DMS53 treated with DMSO at 0.1 percent for 48 hours (cell line): ENCODE measurements at regions not wholly inside any gene's neighbourhood (a gene's known extent, or its start where the extent isn't known, plus 50 kb on each side); places are given as distances from the start of the nearest gene placed in this dataset.
"Not testable (repeated sequence)": the region's sequence is repeated elsewhere in the genome, so short reads cannot be mapped to it uniquely, and the experiment has no call there.

ENCODE experiments used
- DNase-seq: peaks from one replicate; lab custom pipeline; 2025; ENCODE audit not compliant: unreplicated experiment; lab: John Stamatoyannopoulos, UW

DNA sequence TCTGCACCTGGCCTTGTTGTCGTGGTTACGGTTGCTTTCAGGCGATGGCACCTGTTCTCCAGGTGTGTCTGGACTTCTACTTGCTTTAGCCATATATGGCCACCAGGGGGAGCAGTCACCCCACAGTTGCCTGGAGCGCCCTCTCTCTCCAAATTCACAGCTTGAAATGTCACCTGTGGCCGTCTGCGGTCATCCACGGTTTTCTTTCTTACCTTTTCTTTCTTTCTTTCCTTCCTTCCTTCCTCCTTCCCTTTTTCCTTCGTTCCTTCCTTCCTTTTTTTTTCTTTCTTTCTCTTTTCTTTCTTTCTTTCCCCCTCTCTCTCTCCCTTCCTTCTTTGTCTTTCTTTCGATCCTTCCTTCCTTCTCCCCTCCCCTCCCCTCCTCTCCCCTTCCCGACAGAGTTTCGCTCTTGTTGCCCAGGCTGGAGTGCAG, 150.5 kb upstream of the VKORC1L1 start:
- DNase-seq = peak; percentile 93

DNA sequence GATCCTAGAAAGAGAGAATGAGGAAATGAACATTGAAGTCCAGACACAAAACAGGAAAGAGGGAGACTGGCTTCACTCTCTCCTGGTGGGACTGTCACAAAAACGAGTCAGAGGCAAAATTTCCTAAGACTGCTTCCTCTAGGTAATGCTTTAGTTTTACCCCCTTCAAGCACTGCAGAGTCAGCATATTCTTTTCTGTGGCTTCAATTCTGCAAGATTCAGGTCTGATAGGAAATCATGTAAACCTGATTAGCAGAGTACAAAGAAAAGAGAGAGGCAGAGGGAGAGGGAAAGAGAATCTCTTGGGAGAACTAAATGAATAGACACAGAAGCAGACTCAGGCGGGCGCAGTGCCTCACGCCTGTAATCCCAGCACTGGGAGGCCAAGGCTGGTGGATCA, 145.7 kb upstream of the VKORC1L1 start:
- DNase-seq = not testable (repeated sequence)

DNA sequence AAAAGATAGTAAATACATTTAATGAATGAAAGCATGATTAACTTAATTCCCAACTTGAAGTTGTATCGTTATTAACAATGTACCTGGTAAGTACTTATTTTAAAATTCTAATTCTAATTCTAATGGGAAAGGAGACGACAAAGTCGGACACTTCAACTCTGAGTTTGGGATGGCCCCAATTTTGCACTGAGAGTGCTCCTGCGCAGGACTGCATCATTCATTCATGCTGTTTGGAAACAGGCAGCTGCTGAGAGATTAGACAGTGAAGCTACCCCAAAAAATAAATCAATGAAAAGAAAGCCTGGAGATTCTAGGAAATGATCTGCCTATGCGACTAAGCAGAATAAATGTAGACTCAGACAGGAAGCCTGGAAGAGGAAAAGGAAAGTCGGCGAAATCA, 141.7 kb upstream of the VKORC1L1 start:
- no peak for DNase-seq

DNA sequence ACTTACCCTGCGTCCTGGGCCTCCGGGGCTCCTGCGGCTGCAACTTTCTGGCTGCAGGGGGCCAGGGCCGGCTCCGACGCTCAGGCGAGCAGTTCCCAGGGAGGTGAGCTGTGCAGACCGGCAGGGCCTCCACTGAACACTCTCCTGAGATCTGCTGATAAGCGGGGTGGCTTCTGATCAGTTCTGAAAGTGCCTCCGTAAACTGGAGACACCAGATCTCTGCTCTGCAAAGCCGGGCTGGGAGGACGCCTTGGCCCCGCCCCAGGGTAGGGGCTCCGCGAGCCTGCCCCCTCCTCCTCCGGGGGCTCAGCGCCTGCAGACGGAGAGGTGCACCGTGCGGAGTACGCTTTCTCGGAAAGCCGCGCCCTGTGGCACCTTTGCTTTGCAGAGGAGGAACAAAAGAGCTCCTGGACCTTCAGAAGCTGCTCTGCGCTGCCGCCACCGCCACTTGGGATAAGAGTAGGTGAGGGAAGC, 141.3 kb upstream of the VKORC1L1 start:
- DNase-seq = no peak

DNA sequence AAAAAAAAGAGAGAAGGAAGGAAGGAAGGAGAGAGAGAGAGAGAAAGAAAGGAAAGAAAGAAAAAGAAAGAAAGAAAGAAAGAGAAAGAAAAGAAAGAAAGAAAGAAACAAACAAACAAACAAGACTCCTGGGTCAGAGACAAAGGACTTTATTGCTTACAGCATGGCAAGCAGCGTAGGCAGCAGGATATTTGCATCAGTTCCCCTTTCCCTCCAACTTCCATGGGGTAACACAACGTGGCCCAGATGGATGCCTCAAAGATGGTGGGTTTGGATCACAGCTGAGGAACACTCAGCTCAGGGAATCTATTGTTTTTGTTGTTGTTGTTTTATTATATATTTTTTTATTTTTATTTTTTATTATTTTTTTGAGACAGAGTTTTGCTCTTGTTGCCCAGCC, 128.5 kb upstream of the VKORC1L1 start:
- DNase-seq = no peak

DNA sequence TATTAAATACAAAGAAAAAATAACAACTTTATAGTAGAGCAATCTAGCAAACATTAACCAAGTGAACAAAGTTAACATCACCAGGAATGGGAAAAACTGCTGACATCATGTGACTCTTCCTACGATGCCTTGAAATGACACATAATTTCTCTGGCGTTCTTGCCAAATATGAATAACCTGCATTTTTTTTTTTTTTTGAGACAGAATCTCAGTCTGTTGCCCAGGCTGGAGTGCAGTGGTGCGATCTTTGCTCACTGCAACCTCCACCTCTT, 126.5 kb upstream of the VKORC1L1 start:
- no peak for DNase-seq

DNA sequence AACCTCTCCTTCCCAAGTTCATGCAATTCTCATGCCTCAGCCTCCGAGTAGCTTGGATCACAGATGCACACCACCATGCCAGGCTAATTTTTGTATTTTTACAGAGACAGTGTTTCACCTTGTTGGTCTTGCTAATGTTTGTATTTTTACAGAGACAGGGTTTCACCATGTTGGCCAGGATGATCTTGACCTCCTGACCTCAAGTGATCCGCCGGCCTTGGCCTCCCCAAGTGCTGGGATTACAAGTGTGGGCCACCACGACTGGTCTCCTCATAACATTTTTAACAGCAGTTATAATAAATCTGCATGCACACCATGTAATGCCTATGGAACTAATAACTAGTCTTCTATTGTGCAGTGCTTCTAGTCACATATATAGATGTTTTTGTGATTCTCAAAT, 123.8 kb upstream of the VKORC1L1 start:
- DNase-seq = no peak

DNA sequence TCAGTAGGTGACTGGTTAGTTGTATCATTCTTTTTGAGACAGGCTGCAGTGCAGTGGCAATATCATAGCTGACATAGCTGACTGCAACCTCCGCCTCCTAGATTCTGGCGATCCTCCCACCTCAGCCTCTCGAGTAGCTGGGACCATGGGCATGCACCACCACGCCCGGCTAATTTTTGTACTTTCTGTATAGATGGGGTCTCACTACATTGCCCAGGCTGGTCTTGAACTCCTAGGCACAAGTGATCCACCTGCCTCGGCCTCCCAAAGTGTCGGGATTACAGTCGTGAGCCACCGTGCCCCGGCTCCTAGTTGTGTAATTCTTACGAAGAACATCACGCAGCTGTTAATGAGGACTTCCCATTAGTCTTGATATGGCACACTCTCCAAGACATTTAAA, 123.4 kb upstream of the VKORC1L1 start:
- DNase-seq = no peak

DNA sequence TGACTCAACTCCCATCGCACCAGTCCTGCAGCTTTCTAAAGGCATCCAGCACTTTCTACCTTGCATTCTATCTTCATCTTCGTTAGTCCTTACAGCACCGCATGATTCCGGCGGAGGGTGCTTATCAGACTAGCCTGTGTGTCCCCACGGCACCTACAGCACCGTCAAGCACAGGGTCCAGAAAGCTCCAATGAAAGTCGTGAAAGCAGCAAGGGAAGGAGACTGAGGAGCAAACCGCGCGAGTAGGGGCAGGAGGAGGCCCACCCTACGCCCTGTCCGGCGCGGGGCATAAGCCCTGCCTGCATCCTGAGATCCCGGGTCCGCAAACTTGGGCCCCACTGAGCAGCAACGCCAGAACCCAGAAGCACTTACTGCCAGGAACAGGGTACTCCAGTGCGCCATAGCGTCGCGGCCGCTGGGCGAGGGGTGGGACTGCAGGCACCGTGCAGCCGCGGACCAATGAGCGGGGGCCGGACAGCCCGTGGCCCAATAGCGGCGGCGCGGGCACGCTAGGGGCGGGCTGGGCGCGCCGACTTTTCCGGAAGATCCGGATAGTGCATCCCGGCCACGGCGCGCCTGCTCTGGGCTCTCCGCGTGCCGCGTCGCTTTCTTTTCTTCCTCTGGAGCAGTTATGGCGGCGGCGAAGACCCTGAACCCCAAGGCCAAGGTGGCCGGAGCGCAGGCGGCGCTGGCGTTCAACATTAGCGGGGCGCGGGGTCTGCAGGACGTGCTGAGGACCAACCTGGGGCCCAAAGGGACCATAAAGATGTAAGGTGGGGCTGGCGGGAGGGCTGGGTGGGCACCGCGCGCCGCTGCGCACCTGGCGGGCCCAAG, 122.1 kb upstream of the VKORC1L1 start:
- DNase-seq = peak; percentile 93

DNA sequence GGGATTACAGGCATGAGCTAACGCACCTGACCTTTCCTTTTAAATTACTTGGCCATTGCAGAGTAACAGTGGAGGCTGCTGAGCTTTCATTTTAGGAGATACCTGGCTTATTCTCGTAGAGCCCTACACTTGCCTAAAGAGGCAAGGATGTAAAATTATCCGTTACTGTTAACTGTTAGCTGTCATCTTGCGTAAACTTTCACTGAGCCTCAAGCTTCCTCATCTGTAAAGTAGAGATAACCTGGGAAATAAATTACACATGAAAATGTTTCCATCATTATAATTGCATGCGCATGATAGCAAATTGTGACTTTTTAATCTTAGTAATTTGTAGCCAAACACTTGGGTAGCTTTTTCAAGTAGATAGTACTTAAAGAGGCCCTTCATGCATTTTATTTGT, 118.8 kb upstream of the VKORC1L1 start:
- DNase-seq = not testable (repeated sequence)

DNA sequence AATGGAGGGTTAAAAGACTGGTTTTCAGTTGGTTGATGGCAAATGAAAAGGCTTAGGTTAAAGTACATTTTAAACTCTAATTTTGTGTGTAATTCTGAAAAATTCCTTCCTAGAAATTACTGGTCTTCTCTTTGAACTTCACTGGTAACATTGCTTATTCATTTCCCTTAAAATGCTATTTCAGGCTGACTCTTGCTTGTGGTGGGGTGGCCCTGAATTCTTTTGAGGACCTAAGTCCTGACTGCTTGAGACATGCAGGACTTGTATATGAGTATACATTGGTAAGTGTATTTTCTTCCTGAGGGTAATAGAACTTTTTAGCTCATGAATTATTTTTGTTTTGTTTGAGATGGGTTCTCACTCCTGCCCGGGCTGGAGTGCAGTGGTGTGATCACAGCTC, 113.9 kb upstream of the VKORC1L1 start:
- not testable (repeated sequence) for DNase-seq

DNA sequence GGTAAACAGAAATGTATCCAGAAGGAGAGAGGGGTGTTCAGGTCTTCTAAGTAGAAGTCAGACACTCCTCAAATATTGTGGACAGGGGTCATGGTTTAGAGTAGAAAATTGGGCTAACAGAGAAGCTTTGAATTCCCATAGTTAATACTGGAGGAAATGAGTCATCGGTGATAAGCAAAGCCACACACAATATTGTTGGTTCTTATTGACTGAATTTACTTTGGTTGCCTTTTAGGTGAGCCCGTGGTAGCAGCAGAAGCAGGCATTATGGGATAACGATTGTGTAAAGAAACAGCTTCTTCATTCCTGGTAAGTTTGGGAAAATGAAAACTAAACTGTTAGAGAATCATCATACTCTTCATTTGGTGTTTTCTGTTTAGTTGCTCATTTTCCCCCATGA, 110.2 kb upstream of the VKORC1L1 start:
- peak; percentile 43 for DNase-seq

DNA sequence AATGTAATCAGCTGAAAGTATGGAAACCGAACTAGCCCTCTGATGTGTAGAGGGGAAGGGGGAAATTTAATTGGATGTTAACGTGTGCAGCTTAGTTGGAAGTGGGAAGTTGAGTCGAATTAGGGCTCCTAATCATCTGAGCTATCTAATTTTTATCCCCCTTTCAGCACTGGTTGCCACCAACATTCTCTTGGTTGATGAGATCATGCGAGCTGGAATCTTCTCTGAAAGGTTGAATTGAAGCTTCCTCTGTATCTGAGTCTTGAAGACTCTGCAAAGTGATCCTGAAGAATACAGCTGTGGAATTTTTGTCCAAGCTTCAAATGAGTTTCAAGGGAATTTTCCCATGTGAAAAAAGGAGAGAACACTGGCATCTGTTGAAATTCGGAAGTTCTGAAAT, 109.8 kb upstream of the VKORC1L1 start:
- DNase-seq = not testable (repeated sequence)

DNA sequence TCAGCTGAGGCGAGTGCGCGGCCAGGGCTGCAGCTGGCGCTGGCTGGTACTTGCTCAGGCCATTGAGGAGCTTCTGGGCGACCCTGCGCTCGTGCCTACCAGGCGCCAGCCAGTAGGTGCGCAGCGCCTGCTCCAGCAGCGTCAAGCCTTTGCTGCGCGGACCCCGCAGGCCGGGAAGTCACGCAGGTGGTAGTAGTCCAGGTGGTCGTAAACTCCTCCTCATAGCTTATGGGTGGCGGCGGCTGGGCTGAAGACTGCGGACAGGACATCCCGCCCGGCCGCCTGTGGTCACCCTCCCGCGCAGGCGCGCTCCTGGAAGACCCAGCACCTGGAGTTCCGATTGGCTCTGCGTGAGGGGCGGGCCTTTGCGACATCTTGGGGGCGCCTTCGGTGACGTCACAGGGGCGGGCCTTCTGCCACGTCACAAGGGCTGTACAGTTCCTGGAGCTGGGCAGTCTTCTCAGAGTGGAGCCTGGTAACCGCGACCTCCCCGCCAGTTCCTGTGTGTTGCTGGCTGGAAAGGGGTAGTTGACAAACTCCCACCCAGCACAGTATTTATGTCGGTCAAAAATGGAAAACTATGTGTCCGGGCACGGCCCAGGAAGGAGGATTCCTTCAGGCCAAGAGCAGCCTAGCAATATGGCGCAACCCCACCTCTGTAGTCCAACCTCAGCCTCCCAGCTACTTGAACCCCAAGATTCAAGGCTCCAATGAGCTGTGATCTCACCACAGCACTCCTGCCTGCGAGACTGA, 102.2 kb upstream of the VKORC1L1 start:
- peak; percentile 68 for DNase-seq

DNA sequence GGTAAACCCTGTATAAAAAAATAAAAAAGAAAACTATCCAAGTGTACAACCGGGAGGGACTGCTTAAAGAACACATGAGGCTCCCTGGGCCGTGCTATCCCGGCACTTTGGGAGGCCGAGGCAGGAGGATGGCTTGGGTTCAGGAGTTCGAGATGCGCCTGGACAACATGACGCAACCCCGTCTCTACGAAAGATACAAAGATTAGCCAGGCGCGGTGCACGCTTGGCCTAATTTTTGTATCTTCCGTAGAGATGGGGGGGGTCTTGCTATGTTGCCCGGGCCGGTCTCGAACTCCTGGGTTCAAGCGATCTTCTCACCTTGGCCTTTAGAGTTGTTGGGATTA, 101.7 kb upstream of the VKORC1L1 start:
- not testable (repeated sequence) for DNase-seq

DNA sequence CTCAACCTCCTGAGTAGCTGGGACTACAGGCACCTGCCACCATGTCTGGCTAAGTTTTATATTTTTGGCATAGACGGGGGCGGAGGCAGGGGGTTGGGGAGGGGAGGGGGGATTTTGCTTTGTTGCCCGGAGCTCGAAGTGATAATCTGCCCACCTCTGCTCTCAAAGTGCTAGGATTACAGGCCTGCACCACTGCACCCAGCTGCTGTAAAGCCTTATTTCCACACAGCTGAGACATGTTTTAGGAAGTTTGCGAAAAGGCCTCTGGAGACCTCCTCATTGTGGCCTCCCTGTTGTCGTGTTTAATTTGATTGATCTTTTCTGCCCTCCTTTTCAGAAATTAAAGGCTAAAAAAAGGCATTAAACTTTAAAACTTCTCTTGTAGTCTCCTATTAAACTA, 96.2 kb upstream of the VKORC1L1 start:
- DNase-seq = not testable (repeated sequence)

DNA sequence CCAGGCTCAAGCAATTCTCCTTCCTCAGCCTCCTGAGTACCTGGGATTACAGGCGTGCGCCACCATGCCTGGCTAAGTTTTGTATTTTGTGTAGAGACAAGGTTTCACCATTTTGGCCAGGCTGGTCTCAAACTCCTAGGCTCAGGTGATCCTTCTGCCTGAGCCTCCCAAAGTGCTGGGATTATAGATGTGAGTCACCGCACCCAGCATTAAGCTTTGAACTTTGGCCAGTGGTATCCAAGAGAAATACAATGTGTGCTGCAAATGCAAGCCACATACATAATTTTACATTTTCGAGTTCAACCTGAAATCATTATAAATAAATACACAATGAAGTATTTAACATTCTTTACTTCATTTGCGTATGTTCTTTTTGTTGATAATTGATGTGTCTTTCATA, 82.9 kb upstream of the VKORC1L1 start:
- not testable (repeated sequence) for DNase-seq

DNA sequence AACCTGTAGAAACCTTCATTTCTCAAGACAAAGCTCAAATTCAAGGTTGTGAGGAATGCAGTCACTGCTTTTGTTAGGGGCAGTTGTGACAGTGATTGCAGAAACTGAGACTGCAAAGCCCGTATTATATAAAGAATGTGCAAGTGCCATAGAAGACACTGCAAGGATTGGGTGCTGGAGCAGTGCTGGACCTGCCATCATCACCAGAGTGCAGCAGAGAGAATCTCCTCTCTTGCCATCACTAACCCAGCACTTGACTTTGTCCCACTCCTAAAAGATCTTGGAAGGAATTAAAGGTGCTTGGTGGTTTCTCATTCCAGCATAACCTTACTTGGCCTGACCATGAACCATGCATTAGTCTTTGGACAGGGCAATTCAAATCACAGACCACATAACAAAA, 81.1 kb upstream of the VKORC1L1 start:
- not testable (repeated sequence) for DNase-seq

DNA sequence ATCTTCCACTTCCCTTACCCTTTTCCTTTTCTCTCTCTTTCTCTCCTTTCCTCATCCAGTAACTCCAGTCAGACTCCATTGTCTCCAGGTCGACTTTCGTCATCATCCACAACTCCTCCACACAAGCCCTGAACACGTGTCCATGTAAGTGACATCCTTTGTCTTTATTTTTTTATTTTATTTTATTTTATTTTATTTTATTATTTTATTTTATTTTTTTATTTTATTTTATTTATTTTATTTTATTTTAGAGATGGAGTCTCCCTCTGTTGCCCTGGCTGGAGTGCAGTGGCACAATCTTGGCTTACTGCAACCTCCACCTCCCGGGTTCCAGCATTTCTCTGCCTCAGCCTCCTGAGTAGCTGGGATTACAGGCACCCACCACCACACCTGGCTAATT, 80.1 kb upstream of the VKORC1L1 start:
- DNase-seq = not testable (repeated sequence)

DNA sequence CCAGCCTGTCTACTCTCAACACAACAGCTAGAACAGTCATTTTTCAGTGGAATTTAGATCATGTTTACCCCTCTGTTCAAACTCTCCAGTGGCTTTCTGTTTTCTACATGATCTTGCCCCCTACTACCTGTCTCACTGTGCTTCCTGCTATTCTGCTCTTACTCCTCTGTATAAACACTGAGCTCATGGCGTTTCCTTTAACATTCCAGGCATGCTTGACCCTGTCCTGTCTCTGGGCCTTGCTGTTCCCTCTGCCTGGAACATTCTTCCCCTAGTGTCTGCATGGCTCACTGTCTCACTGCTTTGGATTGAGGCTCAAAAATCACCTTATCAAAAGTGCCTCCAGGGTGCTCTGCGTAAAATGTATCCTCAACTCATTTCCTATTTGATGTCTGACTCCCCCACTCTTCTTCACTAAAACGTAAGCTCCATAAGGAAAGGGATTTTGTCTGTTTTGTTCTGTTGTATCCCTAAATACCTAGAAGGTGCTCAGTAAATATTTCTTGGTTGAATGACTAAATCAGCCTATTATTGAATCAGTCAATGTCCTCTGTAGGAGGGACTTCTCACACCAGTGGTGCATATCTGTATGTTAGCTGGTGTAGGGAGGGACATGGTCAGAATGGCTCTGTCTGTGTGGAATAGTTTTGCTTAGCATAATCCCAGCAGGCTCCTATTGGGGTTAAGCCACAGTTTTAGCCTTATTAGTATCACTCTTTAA, 78.0 kb upstream of the VKORC1L1 start:
- not testable (repeated sequence) for DNase-seq

DNA sequence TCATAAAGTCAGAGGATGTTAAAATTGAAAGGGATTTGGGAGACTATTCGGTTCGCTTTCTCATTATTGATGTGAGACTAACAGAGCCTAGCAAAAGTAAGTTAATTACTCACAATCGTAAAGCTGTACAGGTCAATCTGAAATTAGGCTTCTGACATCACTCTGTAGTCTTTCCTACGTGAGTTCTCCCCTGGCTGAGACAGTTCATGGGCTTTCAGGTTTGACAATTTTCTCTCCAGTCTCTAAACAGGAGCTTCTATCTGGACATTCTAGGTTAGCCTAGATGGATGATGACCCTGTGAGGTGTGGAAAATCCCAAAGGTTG, 77.5 kb upstream of the VKORC1L1 start:
- not testable (repeated sequence) for DNase-seq

DNA sequence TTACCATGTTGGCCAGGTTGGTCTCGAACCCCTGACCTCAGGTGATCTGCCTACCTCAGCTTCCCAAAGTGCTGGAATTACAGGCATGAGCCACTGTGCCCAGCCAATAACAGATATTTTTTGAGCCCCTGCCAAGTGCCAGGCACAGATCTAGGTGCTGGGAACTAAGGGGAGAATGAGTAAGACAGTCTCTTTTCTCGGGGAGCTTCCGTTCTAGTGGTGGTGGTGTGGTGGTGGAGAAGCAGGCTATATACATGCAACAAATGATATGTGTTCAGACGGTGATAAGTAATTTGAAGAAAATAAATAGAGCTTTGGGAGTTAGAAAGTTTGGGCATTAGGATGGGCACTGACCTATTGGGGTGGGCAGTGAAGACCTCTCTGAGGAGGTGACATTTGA, 76.7 kb upstream of the VKORC1L1 start:
- DNase-seq = no peak
